ENCODE measurements at regions not wholly inside any gene's neighbourhood (a gene's known extent, or its start where the extent isn't known, plus 50 kb on each side); places are given as distances from the start of the nearest gene placed in this dataset.

DNA sequence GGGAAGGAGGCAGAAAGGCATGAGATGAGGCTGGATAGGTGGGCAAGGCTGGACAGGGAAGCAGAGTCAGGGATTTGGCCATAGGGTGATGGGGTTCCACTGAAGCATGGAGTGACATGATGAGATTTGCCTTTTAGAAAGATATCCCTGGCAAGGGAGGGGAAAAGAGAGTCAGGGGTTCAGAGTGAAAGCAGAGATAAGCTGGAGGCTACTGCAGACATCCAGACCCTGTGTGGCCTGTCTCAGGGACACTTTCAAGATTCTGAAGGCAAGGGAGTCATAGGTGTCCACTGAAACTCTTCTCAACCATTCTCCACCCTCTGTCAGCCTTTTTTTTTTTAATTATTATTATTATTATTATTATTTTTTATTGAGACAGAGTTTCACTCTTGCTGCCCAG, 94.0 kb upstream of the SPATA12 start:
- ATAC-seq: no peak
- Histone ChIP-seq H4K20me1 (ENCODE audit: insufficient read depth) (no peaks in the 10 kb centered on the region), H3K27ac (ENCODE audit: low read depth, low read length) (no peak overlapping the region), H3K36me3 (ENCODE audit: control insufficient read depth in 1 of 2, insufficient read depth in 2 of 2, low read length in 2 of 2) (no peaks in the 10 kb centered on the region), H2AFZ (ENCODE audit: low read depth, low read length, poor library complexity, severe bottlenecking) (no peak overlapping the region), H3K9me3 (ENCODE audit: control insufficient read depth in 1 of 2, insufficient read depth in 1 of 2, low read depth in 1 of 2, low read length in 2 of 2) (no peaks in the 10 kb centered on the region), H3K79me2 (ENCODE audit: insufficient read depth, low read length) (no peaks in the 10 kb centered on the region), H3K4me1 (ENCODE audit: control insufficient read depth in 1 of 2, insufficient read depth in 2 of 2, low read length in 2 of 2) (no peaks in the 10 kb centered on the region), H3K27me3 (ENCODE audit: insufficient read depth, low read length) (no peaks in the 10 kb centered on the region), H3K9ac (ENCODE audit: low read length) (no peak overlapping the region), H3K4me2 (ENCODE audit: low read length) (no peak overlapping the region), H3K4me3 (replicated peaks in 1 of 2; ENCODE audit: low read depth in 1 of 2, low read length in 2 of 2) (no peak overlapping the region), H3K9me2 (ENCODE audit: insufficient read depth) (no peaks in the 10 kb centered on the region)
- POLR2A ChIA-PET: no interaction called here
- CTCF ChIA-PET: no interaction called here
- RAD21 ChIA-PET (ENCODE audit: low non-redundant PET in 1 of 2, low total read pairs in 2 of 2, uncharacterized antibody in 2 of 2, unreplicated experiment in 2 of 2): no interaction called here
- TF ChIP-seq SRF (IDR thresholded peaks at IDR 0.05; ENCODE audit: low read depth): no peak
- TF ChIP-seq, protein P1, sequence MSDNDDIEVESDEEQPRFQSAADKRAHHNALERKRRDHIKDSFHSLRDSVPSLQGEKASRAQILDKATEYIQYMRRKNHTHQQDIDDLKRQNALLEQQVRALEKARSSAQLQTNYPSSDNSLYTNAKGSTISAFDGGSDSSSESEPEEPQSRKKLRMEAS (IDR thresholded peaks at IDR 0.05): no peak
- intact Hi-C loops (cut with micrococcal nuclease): no loop called here
- no peak for DNase-seq (ENCODE audit: low read depth, low spot score)
- no TSS peak for BruUV-seq (replicated peaks)

DNA sequence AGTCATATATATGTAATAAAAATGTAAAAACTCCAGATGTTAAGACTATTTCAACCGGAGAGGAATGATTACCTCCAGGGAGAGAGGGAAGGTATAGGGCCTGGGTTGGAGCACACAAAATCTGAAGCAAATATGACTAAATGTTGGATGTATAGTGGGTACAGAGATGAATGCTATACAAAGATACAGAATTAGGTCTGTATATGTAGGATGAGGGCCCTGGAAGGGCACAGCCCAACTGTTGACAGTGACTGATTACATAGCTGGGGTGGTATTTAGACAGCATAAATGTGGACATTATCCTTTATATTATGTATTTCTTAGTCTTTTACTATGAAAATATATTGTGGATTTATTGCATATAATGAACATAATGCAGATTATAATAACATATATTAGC, 94.4 kb upstream of the SPATA12 start:
- intact Hi-C loops (cut with micrococcal nuclease): no loop called here
- Histone ChIP-seq H2AFZ (ENCODE audit: low read depth, low read length, poor library complexity, severe bottlenecking) (no peak overlapping the region), H3K79me2 (ENCODE audit: insufficient read depth, low read length) (no peaks in the 10 kb centered on the region), H3K27ac (ENCODE audit: low read depth, low read length) (no peak overlapping the region), H4K20me1 (ENCODE audit: insufficient read depth) (no peaks in the 10 kb centered on the region), H3K27me3 (ENCODE audit: insufficient read depth, low read length) (no peaks in the 10 kb centered on the region), H3K4me2 (ENCODE audit: low read length) (no peak overlapping the region), H3K9me2 (ENCODE audit: insufficient read depth) (no peaks in the 10 kb centered on the region), H3K4me3 (replicated peaks in 1 of 2; ENCODE audit: low read depth in 1 of 2, low read length in 2 of 2) (no peak overlapping the region), H3K9ac (ENCODE audit: low read length) (no peak overlapping the region), H3K4me1 (ENCODE audit: control insufficient read depth in 1 of 2, insufficient read depth in 2 of 2, low read length in 2 of 2) (no peaks in the 10 kb centered on the region), H3K36me3 (ENCODE audit: control insufficient read depth in 1 of 2, insufficient read depth in 2 of 2, low read length in 2 of 2) (no peaks in the 10 kb centered on the region), H3K9me3 (ENCODE audit: control insufficient read depth in 1 of 2, insufficient read depth in 1 of 2, low read depth in 1 of 2, low read length in 2 of 2) (no peaks in the 10 kb centered on the region)
- TF ChIP-seq EGR1 (IDR thresholded peaks at IDR 0.05; ENCODE audit: low read depth) (no peak), EZH2phosphoT487 (IDR thresholded peaks at IDR 0.05; ENCODE audit: borderline replicate concordance) (no peak), CBX3 (IDR thresholded peaks at IDR 0.05; ENCODE audit: low read depth) (no peak), TCF7L2 (IDR thresholded peaks at IDR 0.05; ENCODE audit: borderline replicate concordance, extremely low read depth, insufficient read depth, insufficient read length) (no peak), ELF1 (IDR thresholded peaks at IDR 0.05; ENCODE audit: borderline replicate concordance, low read depth) (no peak), POLR2A (IDR thresholded peaks at IDR 0.05; ENCODE audit: borderline replicate concordance, extremely low read depth, insufficient read depth, insufficient read length) (no peak), EZH2 (IDR thresholded peaks at IDR 0.05) (no peak), SIN3A (IDR thresholded peaks at IDR 0.05; ENCODE audit: low read depth) (no peak), YY1 (IDR thresholded peaks at IDR 0.05; ENCODE audit: extremely low read depth, insufficient replicate concordance, low read depth, low read length) (no peak), SRF (IDR thresholded peaks at IDR 0.05; ENCODE audit: low read depth) (no peak), ZNF274 (IDR thresholded peaks at IDR 0.05; ENCODE audit: low read depth, low read length) (no peak), ZFX (IDR thresholded peaks at IDR 0.05) (no peak), SP1 (IDR thresholded peaks at IDR 0.05; ENCODE audit: low read depth) (no peak), RAD21 (IDR thresholded peaks at IDR 0.05; ENCODE audit: low read depth) (no peak), CEBPB (IDR thresholded peaks at IDR 0.05; ENCODE audit: low read depth) (no peak), POLR2AphosphoS5 (IDR thresholded peaks at IDR 0.05; ENCODE audit: low read depth, low read length) (no peak)
- TF ChIP-seq, protein P2, sequence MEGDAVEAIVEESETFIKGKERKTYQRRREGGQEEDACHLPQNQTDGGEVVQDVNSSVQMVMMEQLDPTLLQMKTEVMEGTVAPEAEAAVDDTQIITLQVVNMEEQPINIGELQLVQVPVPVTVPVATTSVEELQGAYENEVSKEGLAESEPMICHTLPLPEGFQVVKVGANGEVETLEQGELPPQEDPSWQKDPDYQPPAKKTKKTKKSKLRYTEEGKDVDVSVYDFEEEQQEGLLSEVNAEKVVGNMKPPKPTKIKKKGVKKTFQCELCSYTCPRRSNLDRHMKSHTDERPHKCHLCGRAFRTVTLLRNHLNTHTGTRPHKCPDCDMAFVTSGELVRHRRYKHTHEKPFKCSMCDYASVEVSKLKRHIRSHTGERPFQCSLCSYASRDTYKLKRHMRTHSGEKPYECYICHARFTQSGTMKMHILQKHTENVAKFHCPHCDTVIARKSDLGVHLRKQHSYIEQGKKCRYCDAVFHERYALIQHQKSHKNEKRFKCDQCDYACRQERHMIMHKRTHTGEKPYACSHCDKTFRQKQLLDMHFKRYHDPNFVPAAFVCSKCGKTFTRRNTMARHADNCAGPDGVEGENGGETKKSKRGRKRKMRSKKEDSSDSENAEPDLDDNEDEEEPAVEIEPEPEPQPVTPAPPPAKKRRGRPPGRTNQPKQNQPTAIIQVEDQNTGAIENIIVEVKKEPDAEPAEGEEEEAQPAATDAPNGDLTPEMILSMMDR (IDR thresholded peaks at IDR 0.05 in 2 of 3, conservative IDR thresholded peaks at IDR 0.05 in 1 of 3; ENCODE audit: borderline replicate concordance in 1 of 3, insufficient read depth in 1 of 3, low read depth in 2 of 3, low read length in 2 of 3): no peak
- TF ChIP-seq, protein P1 (IDR thresholded peaks at IDR 0.05): no peak
- TF ChIP-seq, protein P3, sequence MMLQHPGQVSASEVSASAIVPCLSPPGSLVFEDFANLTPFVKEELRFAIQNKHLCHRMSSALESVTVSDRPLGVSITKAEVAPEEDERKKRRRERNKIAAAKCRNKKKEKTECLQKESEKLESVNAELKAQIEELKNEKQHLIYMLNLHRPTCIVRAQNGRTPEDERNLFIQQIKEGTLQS (IDR thresholded peaks at IDR 0.05): no peak
- POLR2A ChIA-PET: no interaction called here
- ATAC-seq: no peak
- DNase-seq (ENCODE audit: low read depth, low spot score): no peak
- RAD21 ChIA-PET (ENCODE audit: low non-redundant PET in 1 of 2, low total read pairs in 2 of 2, uncharacterized antibody in 2 of 2, unreplicated experiment in 2 of 2): no interaction called here
- no TSS peak for BruUV-seq (replicated peaks)
- CTCF ChIA-PET: no interaction called here

All from HCT116 (cell line).